ENCODE measurements at regions not wholly inside any gene's neighbourhood (a gene's known extent, or its start where the extent isn't known, plus 50 kb on each side); places are given as distances from the start of the nearest gene placed in this dataset.

DNA sequence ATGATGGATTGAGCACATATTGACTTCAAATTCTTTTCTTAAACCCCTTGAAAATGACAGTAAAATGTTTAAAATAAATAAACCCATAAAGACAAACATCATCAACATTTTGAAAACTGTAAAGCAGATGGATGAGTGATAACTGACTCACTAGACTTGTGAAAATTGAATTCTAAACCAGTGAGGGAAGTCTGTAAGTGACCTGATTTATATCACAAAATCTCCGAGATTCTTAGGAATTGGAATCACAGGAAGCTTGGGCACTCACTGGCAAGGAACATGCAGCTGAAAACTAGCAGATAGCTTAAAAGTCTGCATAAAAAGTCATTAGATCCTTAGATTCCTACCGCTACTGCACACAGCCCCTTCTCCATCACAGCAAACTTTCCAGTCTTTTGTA, 51.3 kb upstream of the TSC22D1 start:
- TF ChIP-seq, protein P1, sequence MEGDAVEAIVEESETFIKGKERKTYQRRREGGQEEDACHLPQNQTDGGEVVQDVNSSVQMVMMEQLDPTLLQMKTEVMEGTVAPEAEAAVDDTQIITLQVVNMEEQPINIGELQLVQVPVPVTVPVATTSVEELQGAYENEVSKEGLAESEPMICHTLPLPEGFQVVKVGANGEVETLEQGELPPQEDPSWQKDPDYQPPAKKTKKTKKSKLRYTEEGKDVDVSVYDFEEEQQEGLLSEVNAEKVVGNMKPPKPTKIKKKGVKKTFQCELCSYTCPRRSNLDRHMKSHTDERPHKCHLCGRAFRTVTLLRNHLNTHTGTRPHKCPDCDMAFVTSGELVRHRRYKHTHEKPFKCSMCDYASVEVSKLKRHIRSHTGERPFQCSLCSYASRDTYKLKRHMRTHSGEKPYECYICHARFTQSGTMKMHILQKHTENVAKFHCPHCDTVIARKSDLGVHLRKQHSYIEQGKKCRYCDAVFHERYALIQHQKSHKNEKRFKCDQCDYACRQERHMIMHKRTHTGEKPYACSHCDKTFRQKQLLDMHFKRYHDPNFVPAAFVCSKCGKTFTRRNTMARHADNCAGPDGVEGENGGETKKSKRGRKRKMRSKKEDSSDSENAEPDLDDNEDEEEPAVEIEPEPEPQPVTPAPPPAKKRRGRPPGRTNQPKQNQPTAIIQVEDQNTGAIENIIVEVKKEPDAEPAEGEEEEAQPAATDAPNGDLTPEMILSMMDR (conservative IDR thresholded peaks at IDR 0.05; ENCODE audit: low read depth, low read length): no peak
- H3K4me3 ChIP-seq (ENCODE audit: low read depth, low read length): no peak overlapping the region
- DNase-seq (ENCODE audit: low read depth): no peak

DNA sequence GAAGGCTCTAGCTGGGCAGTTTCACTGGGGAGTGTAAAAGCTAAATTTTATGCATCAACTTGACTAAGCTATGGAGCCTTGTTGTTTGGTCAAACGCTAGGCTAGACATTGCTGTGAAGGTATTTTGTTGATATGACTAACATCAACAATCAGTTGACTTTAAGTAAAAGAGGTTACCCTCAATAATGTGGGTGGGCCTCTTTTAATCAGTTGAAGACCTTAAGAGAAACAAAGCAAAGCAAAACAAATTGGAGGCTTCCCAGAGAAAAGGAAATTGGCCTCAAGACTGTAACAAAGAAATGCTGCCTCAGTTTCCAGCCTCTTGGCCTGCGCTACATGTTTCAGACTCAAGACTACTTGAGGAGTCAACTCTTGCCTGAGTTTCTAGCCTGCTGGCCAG, 50.0 kb upstream of the TSC22D1 start:
- H3K4me3 ChIP-seq (ENCODE audit: low read depth, low read length): no peak overlapping the region
- TF ChIP-seq, protein P1 (conservative IDR thresholded peaks at IDR 0.05; ENCODE audit: low read depth, low read length): no peak
- DNase-seq (ENCODE audit: low read depth): no peak
